ENCODE measurements at regions not wholly inside any gene's neighbourhood (a gene's known extent, or its start where the extent isn't known, plus 50 kb on each side); places are given as distances from the start of the nearest gene placed in this dataset.

DNA sequence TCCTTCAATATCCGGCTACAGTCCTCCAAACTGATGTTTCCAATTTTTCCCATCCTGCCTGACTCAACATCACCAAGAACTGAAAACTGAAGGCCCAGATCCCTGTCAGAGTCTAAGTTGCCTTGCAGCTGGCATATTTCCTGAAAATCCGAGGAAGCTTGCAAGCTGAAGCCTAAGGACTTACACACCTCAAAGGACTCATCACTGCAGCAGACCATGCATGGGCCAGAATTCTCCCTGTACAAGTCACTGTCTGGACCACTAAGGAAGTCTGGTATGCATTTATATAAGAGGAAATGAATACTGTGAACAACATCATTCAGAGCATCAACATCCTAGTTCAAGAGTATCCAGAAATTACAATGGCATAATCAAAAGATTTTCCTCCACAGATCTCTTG, 548.8 kb upstream of the MDFIC2 start:
- TF ChIP-seq, protein P1, sequence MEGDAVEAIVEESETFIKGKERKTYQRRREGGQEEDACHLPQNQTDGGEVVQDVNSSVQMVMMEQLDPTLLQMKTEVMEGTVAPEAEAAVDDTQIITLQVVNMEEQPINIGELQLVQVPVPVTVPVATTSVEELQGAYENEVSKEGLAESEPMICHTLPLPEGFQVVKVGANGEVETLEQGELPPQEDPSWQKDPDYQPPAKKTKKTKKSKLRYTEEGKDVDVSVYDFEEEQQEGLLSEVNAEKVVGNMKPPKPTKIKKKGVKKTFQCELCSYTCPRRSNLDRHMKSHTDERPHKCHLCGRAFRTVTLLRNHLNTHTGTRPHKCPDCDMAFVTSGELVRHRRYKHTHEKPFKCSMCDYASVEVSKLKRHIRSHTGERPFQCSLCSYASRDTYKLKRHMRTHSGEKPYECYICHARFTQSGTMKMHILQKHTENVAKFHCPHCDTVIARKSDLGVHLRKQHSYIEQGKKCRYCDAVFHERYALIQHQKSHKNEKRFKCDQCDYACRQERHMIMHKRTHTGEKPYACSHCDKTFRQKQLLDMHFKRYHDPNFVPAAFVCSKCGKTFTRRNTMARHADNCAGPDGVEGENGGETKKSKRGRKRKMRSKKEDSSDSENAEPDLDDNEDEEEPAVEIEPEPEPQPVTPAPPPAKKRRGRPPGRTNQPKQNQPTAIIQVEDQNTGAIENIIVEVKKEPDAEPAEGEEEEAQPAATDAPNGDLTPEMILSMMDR (IDR thresholded peaks at IDR 0.05), result no peak
- no peak for TF ChIP-seq POLR2A (IDR thresholded peaks at IDR 0.05)

Data from Peyer's patch (tissue), 4 donors.